NCI-H510A treated with DMSO at 0.1 percent for 48 hours (cell line): ENCODE measurements at regions not wholly inside any gene's neighbourhood (a gene's known extent, or its start where the extent isn't known, plus 50 kb on each side); places are given as distances from the start of the nearest gene placed in this dataset.

Experiments
- DNase-seq: peaks from one replicate; lab custom pipeline; 2025; lab: John Stamatoyannopoulos, UW

- no peak for DNase-seq
Observed at GRCh38 chr12:113766131-113766878, 199.8 kb downstream of the RBM19 start.

GRCh38 chr12:113764661-113765060, 201.5 kb downstream of the RBM19 start:
- no peak for DNase-seq

- no peak for DNase-seq
Observed at GRCh38 chr12:113762882-113763816, 203.0 kb downstream of the RBM19 start.

- no peak for DNase-seq
Observed at GRCh38 chr12:113762155-113762881, 203.8 kb downstream of the RBM19 start.

GRCh38 chr12:113759135-113759534, 207.0 kb downstream of the RBM19 start:
- DNase-seq = no peak

- DNase-seq = no peak
Observed at GRCh38 chr12:113758165-113758924, 207.8 kb downstream of the RBM19 start.

- peak; percentile 96 for DNase-seq
Observed at GRCh38 chr12:113757221-113758002, 208.7 kb downstream of the RBM19 start.

- DNase-seq = no peak
Observed at GRCh38 chr12:113756609-113757008, 209.5 kb downstream of the RBM19 start.

GRCh38 chr12:113755098-113755497, 211.0 kb downstream of the RBM19 start:
- no peak for DNase-seq

- no peak for DNase-seq
Observed at GRCh38 chr12:113751513-113751912, 214.6 kb downstream of the RBM19 start.

- DNase-seq = no peak
Observed at GRCh38 chr12:113749433-113749815, 216.7 kb downstream of the RBM19 start.

- DNase-seq = no peak
Observed at GRCh38 chr12:113748707-113749432, 217.3 kb downstream of the RBM19 start.

- DNase-seq = no peak
Observed at GRCh38 chr12:113747017-113747416, 219.1 kb downstream of the RBM19 start.

- DNase-seq = no peak
Observed at GRCh38 chr12:113744802-113745395, 221.2 kb downstream of the RBM19 start.

- no peak for DNase-seq
Observed at GRCh38 chr12:113742801-113743200, 223.3 kb downstream of the RBM19 start.

- no peak for DNase-seq
Observed at GRCh38 chr12:113740699-113741098, 225.4 kb downstream of the RBM19 start.

- no peak for DNase-seq
Observed at GRCh38 chr12:113735131-113735530, 231.0 kb downstream of the RBM19 start.

- no peak for DNase-seq
Observed at GRCh38 chr12:113734503-113734902, 231.6 kb downstream of the RBM19 start.

- DNase-seq = no peak
Observed at GRCh38 chr12:113732916-113733315, 233.2 kb downstream of the RBM19 start.

GRCh38 chr12:113727651-113728061, 238.5 kb downstream of the RBM19 start:
- DNase-seq = no peak
